MM.1S (cell line): ENCODE measurements at regions not wholly inside any gene's neighbourhood (a gene's known extent, or its start where the extent isn't known, plus 50 kb on each side); places are given as distances from the start of the nearest gene placed in this dataset.

ENCODE experiments used
- DNase-seq: peaks from one replicate; pipeline ENCODE4 v3.0.0-alpha.2; 2015
- H2AFZ ChIP-seq: fragments of 300-600 bp; sonication (generic); 2 replicates; pipeline ENCODE4 v1.6.0; 2016; ENCODE audit warnings: antibody characterized with exemption, low read length
- H3F3A ChIP-seq: fragments of 300-600 bp; sonication (generic); 2 replicates; pipeline ENCODE4 v1.6.1; 2016; ENCODE audit warnings: mild to moderate bottlenecking, antibody characterized with exemption, low read length, moderate library complexity, mixed read lengths; ENCODE audit not compliant: insufficient read depth
- H3K27ac ChIP-seq: fragments of 300-600 bp; sonication (generic); 2 replicates; pipeline ENCODE4 v1.5.1; 2016; ENCODE audit warnings: mild to moderate bottlenecking, low read length
- H3K27me3 ChIP-seq: fragments of 300-600 bp; sonication (generic); replicated peaks from 2 replicates; pipeline ENCODE4 v1.6.0; 2016; ENCODE audit warnings: low read length; ENCODE audit not compliant: insufficient read depth
- H3K36me3 ChIP-seq: fragments of 300-600 bp; sonication (generic); replicated peaks from 2 replicates; pipeline ENCODE4 v1.6.1; 2016; ENCODE audit warnings: mild to moderate bottlenecking, low read length, mixed read lengths; ENCODE audit not compliant: insufficient read depth
- H3K4me1 ChIP-seq: fragments of 300-600 bp; sonication (generic); 2 replicates; pipeline ENCODE4 v1.6.1; 2016; ENCODE audit warnings: low read length, mixed read lengths
- H3K4me2 ChIP-seq: fragments of 300-600 bp; sonication (generic); 2 replicates; pipeline ENCODE4 v1.6.0; 2016; ENCODE audit warnings: low read depth, low read length
- H3K4me3 ChIP-seq: fragments of 300-600 bp; sonication (generic); 2 replicates; pipeline ENCODE4 v1.5.1; 2016; ENCODE audit warnings: low read length, mixed read lengths
- H3K79me2 ChIP-seq: fragments of 300-600 bp; sonication (generic); 2 replicates; pipeline ENCODE4 v1.6.1; 2016; ENCODE audit warnings: mixed run types, low read length, mixed read lengths
- H3K9ac ChIP-seq: fragments of 300-600 bp; sonication (generic); 2 replicates; pipeline ENCODE4 v1.6.1; 2016; ENCODE audit warnings: low read length, mixed read lengths
- H3K9me2 ChIP-seq: fragments of 300-600 bp; sonication (generic); replicated peaks from 2 replicates; pipeline ENCODE4 v1.6.1; 2016; ENCODE audit warnings: mild to moderate bottlenecking, low read length, mixed read lengths; ENCODE audit not compliant: insufficient read depth
- H3K9me3 ChIP-seq: fragments of 300-600 bp; sonication (generic); replicated peaks from 2 replicates; pipeline ENCODE4 v1.6.1; 2016; ENCODE audit warnings: mild to moderate bottlenecking, low read length, mixed read lengths; ENCODE audit not compliant: insufficient read depth
- H4K20me1 ChIP-seq: fragments of 300-600 bp; sonication (generic); 2 replicates; pipeline ENCODE4 v1.6.1; 2016; ENCODE audit warnings: mild to moderate bottlenecking, low read length, moderate library complexity, mixed read lengths; ENCODE audit not compliant: insufficient read depth
- CTCF ChIP-seq: fragments of 300-600 bp; sonication (generic); IDR thresholded peaks from 2 replicates; pipeline ENCODE4 v1.5.1; 2016; ENCODE audit warnings: antibody characterized with exemption, low read length, mixed read lengths
- EZH2 ChIP-seq: fragments of 300-600 bp; sonication (generic); optimal IDR thresholded peaks from 2 replicates; pipeline ENCODE3; 2017; ENCODE audit warnings: low read depth, mild to moderate bottlenecking, antibody characterized with exemption, low read length, mixed read lengths
- EZH2phosphoT487 ChIP-seq: fragments of 300-600 bp; sonication (generic); IDR thresholded peaks from 2 replicates; pipeline ENCODE4 v1.6.1; 2018; ENCODE audit warnings: antibody characterized with exemption, low read length

GRCh38 chr20:40251284-40251932 is 437.6 kb downstream of the MAFB start:
- Histone ChIP-seq H3K4me2 (no peak overlapping the region), H3K4me3 (no peak overlapping the region), H3K27ac (no peak overlapping the region), H4K20me1 (no peaks in the 10 kb centered on the region), H3K79me2 (no peaks in the 10 kb centered on the region), H2AFZ (0 out of 2 replicates have a peak overlapping the region, but pooled peaks have one; percentile 40), H3K9ac (no peak overlapping the region), H3K9me3 (no peaks in the 10 kb centered on the region), H3K9me2 (no peaks in the 10 kb centered on the region), H3K4me1 (no peaks in the 10 kb centered on the region), H3K36me3 (no peaks in the 10 kb centered on the region), H3F3A (no peaks in the 10 kb centered on the region), H3K27me3 (no peaks in the 10 kb centered on the region)
- peak; percentile 23 for DNase-seq
- TF ChIP-seq CTCF, result peak; percentile 66
- TF ChIP-seq EZH2phosphoT487, result no peak

DNA sequence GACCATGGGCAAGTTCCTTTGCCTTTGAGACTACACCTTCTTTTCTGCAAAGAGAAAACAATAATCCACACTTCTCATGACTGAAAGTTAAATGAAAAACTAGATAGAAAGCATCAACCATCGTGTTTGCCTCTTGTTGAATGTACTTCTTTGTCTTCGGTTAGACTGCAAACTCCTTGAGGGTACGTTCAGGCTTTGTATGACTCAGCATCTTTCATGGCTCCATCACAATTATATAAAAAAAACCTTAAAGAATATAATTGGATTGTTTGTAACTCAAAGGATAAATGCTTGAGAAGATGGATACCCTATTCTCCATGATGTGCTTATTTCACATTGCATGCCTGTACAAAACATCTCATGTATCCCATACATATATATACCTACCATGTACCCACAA is 439.2 kb downstream of the MAFB start:
- H3K4me2 ChIP-seq, result no peak overlapping the region

GRCh38 chr20:40245829-40246228 is 443.2 kb downstream of the MAFB start:
- H4K20me1 ChIP-seq, result no peaks in the 10 kb centered on the region
- H3K4me2 ChIP-seq, result no peak overlapping the region
- H3K27ac ChIP-seq, result no peak overlapping the region
- no peaks in the 10 kb centered on the region for H3K79me2 ChIP-seq
- no peaks in the 10 kb centered on the region for H3F3A ChIP-seq
- H3K36me3 ChIP-seq, result no peaks in the 10 kb centered on the region
- no peaks in the 10 kb centered on the region for H3K9me2 ChIP-seq
- H2AFZ ChIP-seq, result no peak overlapping the region
- no peak overlapping the region for H3K4me3 ChIP-seq
- H3K27me3 ChIP-seq, result no peaks in the 10 kb centered on the region
- no peak overlapping the region for H3K9ac ChIP-seq
- no peaks in the 10 kb centered on the region for H3K9me3 ChIP-seq
- no peak for DNase-seq
- no peaks in the 10 kb centered on the region for H3K4me1 ChIP-seq
- no peak for TF ChIP-seq EZH2
- TF ChIP-seq EZH2phosphoT487, result no peak
- TF ChIP-seq CTCF, result no peak

More for the DNA sequence above, 439.2 kb downstream of the MAFB start:
- Histone ChIP-seq H3K4me3 (no peak overlapping the region), H3K9me3 (no peaks in the 10 kb centered on the region), H3K79me2 (no peaks in the 10 kb centered on the region), H2AFZ (no peak overlapping the region), H3K4me1 (no peaks in the 10 kb centered on the region), H3F3A (no peaks in the 10 kb centered on the region), H3K27ac (no peak overlapping the region), H3K36me3 (no peaks in the 10 kb centered on the region), H4K20me1 (no peaks in the 10 kb centered on the region), H3K9ac (no peak overlapping the region), H3K9me2 (no peaks in the 10 kb centered on the region), H3K27me3 (no peaks in the 10 kb centered on the region)
- no peak for DNase-seq
- TF ChIP-seq EZH2phosphoT487 (no peak), EZH2 (no peak), CTCF (no peak)
